ENCODE measurements at regions not wholly inside any gene's neighbourhood (a gene's known extent, or its start where the extent isn't known, plus 50 kb on each side); places are given as distances from the start of the nearest gene placed in this dataset.

- ATAC-seq (peak; percentile 70 to 88 (median 84)), DNase-seq (peak in 1 of 2 donors; percentile 56)
- WGBS, 2 donors, result 43 to 44% methylated on average over 7 of the region's 7 CpGs
- Histone ChIP-seq H3K27me3 (no peaks in the 10 kb centered on the region), H3K9me3 (no peaks in the 10 kb centered on the region), H3K4me1 (peaks cover 4 to 54% (median 42%) of the 10 kb centered on the region in 9 donors), H3K36me3 (no peaks in the 10 kb centered on the region), H3K4me3 (no peak overlapping the region), H3K27ac (peak overlapping the region; percentile 56 to 87 (median 70))
- intact Hi-C loops (cut with DNase I), result loop anchor here in 3 of 10 donors (5.0 to 10.0 kb wide), 3 partner anchors 231 to 501 kb away; partner anchors contain the start of gene APCDD1 (in 1 of the 3)
- TF ChIP-seq, protein P1, sequence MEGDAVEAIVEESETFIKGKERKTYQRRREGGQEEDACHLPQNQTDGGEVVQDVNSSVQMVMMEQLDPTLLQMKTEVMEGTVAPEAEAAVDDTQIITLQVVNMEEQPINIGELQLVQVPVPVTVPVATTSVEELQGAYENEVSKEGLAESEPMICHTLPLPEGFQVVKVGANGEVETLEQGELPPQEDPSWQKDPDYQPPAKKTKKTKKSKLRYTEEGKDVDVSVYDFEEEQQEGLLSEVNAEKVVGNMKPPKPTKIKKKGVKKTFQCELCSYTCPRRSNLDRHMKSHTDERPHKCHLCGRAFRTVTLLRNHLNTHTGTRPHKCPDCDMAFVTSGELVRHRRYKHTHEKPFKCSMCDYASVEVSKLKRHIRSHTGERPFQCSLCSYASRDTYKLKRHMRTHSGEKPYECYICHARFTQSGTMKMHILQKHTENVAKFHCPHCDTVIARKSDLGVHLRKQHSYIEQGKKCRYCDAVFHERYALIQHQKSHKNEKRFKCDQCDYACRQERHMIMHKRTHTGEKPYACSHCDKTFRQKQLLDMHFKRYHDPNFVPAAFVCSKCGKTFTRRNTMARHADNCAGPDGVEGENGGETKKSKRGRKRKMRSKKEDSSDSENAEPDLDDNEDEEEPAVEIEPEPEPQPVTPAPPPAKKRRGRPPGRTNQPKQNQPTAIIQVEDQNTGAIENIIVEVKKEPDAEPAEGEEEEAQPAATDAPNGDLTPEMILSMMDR (IDR thresholded peaks at IDR 0.05), result peak in 7 of 9 donors; percentile 7 to 64 (median 47)
These were observed 102.4 kb downstream of the VAPA start for GRCh38 chr18:10015941-10016819.

GRCh38 chr18:10017043-10017442, 103.2 kb downstream of the VAPA start:
- ATAC-seq (no peak), DNase-seq (no peak)
- TF ChIP-seq, protein P1 (IDR thresholded peaks at IDR 0.05), result no peak
- peak overlapping the region in 9 of 10 donors; percentile 29 to 87 (median 66) for H3K27ac ChIP-seq
- H3K4me1 ChIP-seq, result peaks cover 0 to 45% (median 36%) of the 10 kb centered on the region in 9 donors
- H3K36me3 ChIP-seq, result no peaks in the 10 kb centered on the region
- H3K4me3 ChIP-seq, result no peak overlapping the region
- 92 to 99% methylated on average over 2 of the region's 2 CpGs for WGBS, 2 donors
- no peaks in the 10 kb centered on the region for H3K9me3 ChIP-seq
- H3K27me3 ChIP-seq, result no peaks in the 10 kb centered on the region
- intact Hi-C loops (cut with DNase I), result loop anchor here in 3 of 10 donors (5.0 to 10.0 kb wide), 3 partner anchors 230 to 500 kb away; partner anchors contain the start of gene APCDD1 (in 1 of the 3)

DNA sequence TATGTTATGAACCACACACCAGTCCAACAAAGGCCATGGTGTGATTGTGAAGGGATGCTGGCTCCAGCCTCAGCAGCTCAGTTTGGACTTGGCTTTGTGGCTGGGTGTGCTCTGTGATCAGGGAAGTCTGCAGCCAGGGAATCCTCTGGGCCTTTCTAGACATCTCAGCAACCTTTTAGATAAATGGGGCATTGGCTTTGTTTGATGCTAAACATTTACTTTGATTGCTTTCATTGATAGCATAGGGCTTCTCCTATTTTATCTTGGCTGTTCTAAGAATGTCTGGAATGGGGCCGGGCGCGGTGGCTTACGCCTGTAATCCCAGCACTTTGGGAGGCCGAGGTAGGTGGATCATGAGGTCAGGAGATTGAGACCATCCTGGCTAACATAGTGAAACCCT, 104.5 kb downstream of the VAPA start:
- intact Hi-C loops (cut with DNase I), result loop anchor here in 3 of 10 donors (5.0 to 10.0 kb wide), 3 partner anchors 229 to 499 kb away; partner anchors contain the start of gene APCDD1 (in 1 of the 3)
- ATAC-seq (no peak), DNase-seq (no peak)
- 88 to 99% methylated on average over 5 of the region's 5 CpGs for WGBS, 2 donors
- Histone ChIP-seq H3K4me3 (no peak overlapping the region), H3K4me1 (peaks cover 0 to 45% (median 34%) of the 10 kb centered on the region in 9 donors), H3K36me3 (no peaks in the 10 kb centered on the region), H3K9me3 (peaks cover 0 to 4% (median 0%) of the 10 kb centered on the region in 11 donors), H3K27ac (no peak overlapping the region), H3K27me3 (no peaks in the 10 kb centered on the region)
- TF ChIP-seq, protein P1 (IDR thresholded peaks at IDR 0.05), result no peak

GRCh38 chr18:10020171-10020570, 106.4 kb downstream of the VAPA start:
- DNase-seq (no peak), ATAC-seq (no peak)
- TF ChIP-seq, protein P1 (IDR thresholded peaks at IDR 0.05), result no peak
- H3K4me1 ChIP-seq, result peaks cover 0 to 34% (median 17%) of the 10 kb centered on the region in 9 donors
- 75 to 83% methylated on average over 6 of the region's 6 CpGs for WGBS, 2 donors
- H3K27ac ChIP-seq, result no peak overlapping the region
- H3K27me3 ChIP-seq, result no peaks in the 10 kb centered on the region
- intact Hi-C loops (cut with DNase I), result no loop called here
- H3K36me3 ChIP-seq, result no peaks in the 10 kb centered on the region
- H3K9me3 ChIP-seq, result peaks cover 0 to 4% (median 0%) of the 10 kb centered on the region in 11 donors
- no peak overlapping the region for H3K4me3 ChIP-seq
